ENCODE measurements at regions not wholly inside any gene's neighbourhood (a gene's known extent, or its start where the extent isn't known, plus 50 kb on each side); places are given as distances from the start of the nearest gene placed in this dataset.

DNA sequence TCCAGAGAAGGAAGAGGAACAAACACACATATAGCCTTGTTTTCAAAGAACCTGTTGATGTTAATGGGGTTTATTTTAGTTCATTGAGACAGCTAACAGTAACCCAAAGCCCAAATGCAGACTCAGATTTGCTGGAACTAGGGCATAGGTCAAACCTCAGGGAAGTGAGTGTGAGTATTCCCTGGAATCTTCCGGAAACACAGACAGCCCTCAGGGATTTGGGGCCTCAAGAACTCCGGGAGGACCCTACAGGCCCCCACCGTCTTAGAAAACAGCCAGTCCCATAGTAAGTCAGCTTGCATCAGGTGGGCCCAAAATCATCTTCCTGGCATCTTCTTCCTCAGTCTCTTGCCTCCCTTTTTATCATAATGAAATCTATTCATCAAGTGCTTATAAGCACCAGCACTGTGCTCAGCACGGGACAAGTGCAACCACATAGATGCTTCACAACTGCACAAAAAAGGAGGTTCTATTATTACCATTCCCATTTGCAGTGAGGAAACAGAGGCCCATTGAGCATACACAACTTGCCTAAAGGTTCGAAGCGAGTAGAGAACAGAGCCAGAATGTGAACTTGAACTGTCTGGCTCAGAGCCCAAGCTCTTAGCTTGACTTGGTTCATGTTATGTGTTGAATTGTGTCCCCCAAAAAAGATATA lies 50.2 kb upstream of the BCL11A start:
- no TSS peak for BruUV-seq (replicated peaks)
- Histone ChIP-seq H4K20me1 (replicated peaks; ENCODE audit: control insufficient read depth, insufficient read depth, low read length) (no peaks in the 10 kb centered on the region), H3K4me3 (no peak overlapping the region), H3K9ac (ENCODE audit: insufficient read depth in 1 of 2, low read depth in 2 of 2, low read length in 2 of 2) (no peak overlapping the region), H3K4me1 (replicated peaks in 1 of 2; ENCODE audit: control insufficient read depth in 2 of 2, insufficient read depth in 2 of 2, low read length in 2 of 2) (no peaks in the 10 kb centered on the region), H3K27ac (ENCODE audit: extremely low read depth, low read depth, low read length) (no peak overlapping the region), H3K4me2 (ENCODE audit: insufficient read depth, low read length) (no peak overlapping the region), H3K9me1 (ENCODE audit: control insufficient read depth, insufficient read depth, low read length) (no peaks in the 10 kb centered on the region), H3K36me3 (ENCODE audit: control insufficient read depth, insufficient read depth, low read length) (no peaks in the 10 kb centered on the region), H3K9me3 (replicated peaks; ENCODE audit: control insufficient read depth, insufficient read depth, low read depth, low read length) (no peaks in the 10 kb centered on the region), H3K79me2 (ENCODE audit: control insufficient read depth, insufficient read depth, low read length) (no peaks in the 10 kb centered on the region), H3K27me3 (ENCODE audit: control insufficient read depth in 2 of 2, insufficient read depth in 2 of 2, low read length in 2 of 2) (peaks cover 2 to 26% of the 10 kb centered on the region in 2 experiments; a peak in 4 of 5 replicates), H2AFZ (ENCODE audit: low read depth, low read length) (no peak overlapping the region)
- TF ChIP-seq ELK3 (CRISPR knock-in tag; IDR thresholded peaks at IDR 0.05) (no peak), HDAC1 (IDR thresholded peaks at IDR 0.05) (no peak), HDAC2 (IDR thresholded peaks at IDR 0.05) (no peak), MTF1 (CRISPR knock-in tag; IDR thresholded peaks at IDR 0.05; ENCODE audit: borderline replicate concordance) (no peak), ZNF696 (CRISPR knock-in tag; conservative IDR thresholded peaks at IDR 0.05) (no peak), SMARCE1 (IDR thresholded peaks at IDR 0.05) (no peak), CTCFL (IDR thresholded peaks at IDR 0.05; ENCODE audit: borderline replicate concordance, insufficient read depth, low read depth, low read length, poor library complexity, severe bottlenecking) (no peak), GATA2 (CRISPR knock-in tag; IDR thresholded peaks at IDR 0.05) (no peak), BMI1 (IDR thresholded peaks at IDR 0.05; ENCODE audit: low read length) (no peak), ZC3H8 (IDR thresholded peaks at IDR 0.05) (no peak), ZNF445 (CRISPR knock-in tag; IDR thresholded peaks at IDR 0.05; ENCODE audit: low read depth) (no peak), FUS (optimal IDR thresholded peaks at IDR 0.05; ENCODE audit: low read depth, low read length) (no peak), SRSF9 (IDR thresholded peaks at IDR 0.05; ENCODE audit: borderline replicate concordance, low read depth, low read length) (no peak), ELF2 (CRISPR knock-in tag; IDR thresholded peaks at IDR 0.05) (no peak), XRCC4 (IDR thresholded peaks at IDR 0.05; ENCODE audit: extremely low read depth, insufficient read depth, insufficient read length) (no peak)
- TF ChIP-seq, protein P1, sequence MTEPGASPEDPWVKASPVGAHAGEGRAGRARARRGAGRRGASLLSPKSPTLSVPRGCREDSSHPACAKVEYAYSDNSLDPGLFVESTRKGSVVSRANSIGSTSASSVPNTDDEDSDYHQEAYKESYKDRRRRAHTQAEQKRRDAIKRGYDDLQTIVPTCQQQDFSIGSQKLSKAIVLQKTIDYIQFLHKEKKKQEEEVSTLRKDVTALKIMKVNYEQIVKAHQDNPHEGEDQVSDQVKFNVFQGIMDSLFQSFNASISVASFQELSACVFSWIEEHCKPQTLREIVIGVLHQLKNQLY (CRISPR knock-in tag; conservative IDR thresholded peaks at IDR 0.05), result no peak
- TF ChIP-seq, protein P2, sequence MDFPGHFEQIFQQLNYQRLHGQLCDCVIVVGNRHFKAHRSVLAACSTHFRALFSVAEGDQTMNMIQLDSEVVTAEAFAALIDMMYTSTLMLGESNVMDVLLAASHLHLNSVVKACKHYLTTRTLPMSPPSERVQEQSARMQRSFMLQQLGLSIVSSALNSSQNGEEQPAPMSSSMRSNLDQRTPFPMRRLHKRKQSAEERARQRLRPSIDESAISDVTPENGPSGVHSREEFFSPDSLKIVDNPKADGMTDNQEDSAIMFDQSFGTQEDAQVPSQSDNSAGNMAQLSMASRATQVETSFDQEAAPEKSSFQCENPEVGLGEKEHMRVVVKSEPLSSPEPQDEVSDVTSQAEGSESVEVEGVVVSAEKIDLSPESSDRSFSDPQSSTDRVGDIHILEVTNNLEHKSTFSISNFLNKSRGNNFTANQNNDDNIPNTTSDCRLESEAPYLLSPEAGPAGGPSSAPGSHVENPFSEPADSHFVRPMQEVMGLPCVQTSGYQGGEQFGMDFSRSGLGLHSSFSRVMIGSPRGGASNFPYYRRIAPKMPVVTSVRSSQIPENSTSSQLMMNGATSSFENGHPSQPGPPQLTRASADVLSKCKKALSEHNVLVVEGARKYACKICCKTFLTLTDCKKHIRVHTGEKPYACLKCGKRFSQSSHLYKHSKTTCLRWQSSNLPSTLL (IDR thresholded peaks at IDR 0.05), result no peak
- TF ChIP-seq, protein P3, sequence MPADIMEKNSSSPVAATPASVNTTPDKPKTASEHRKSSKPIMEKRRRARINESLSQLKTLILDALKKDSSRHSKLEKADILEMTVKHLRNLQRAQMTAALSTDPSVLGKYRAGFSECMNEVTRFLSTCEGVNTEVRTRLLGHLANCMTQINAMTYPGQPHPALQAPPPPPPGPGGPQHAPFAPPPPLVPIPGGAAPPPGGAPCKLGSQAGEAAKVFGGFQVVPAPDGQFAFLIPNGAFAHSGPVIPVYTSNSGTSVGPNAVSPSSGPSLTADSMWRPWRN (IDR thresholded peaks at IDR 0.05; ENCODE audit: low read depth), result no peak
- DNase-seq (ENCODE audit: extremely low read depth in 1 of 4, low spot score in 3 of 4) (no peak), ATAC-seq (no peak), FAIRE-seq (no peak)
- intact Hi-C loops (cut with micrococcal nuclease) (no loop called here), in situ Hi-C loops (cut with MboI) (no loop called here)
- CTCF ChIA-PET (ENCODE audit: low intra/inter-chr PET ratio), result no interaction called here
- 0% methylated on average over 5 of the region's 6 CpGs for WGBS (ENCODE audit: insufficient coverage, low coverage, missing lambda C conversion rate)
- POLR2A ChIA-PET, result no interaction called here

All from K562 (cell line).